A549 (cell line): ENCODE measurements at regions not wholly inside any gene's neighbourhood (a gene's known extent, or its start where the extent isn't known, plus 50 kb on each side); places are given as distances from the start of the nearest gene placed in this dataset.

Experiments
- CTCF ChIP-seq: fragments of >200 bp; sonication (Bioruptor Twin); formaldehyde crosslinking; IDR thresholded peaks from 3 replicates; pipeline ENCODE4 v1.5.1; 2016
- HDAC2 ChIP-seq: fragments of 200-600 bp; sonication (generic); IDR thresholded peaks from 2 replicates; pipeline ENCODE4 v1.6.1; 2016
- POLR2A ChIP-seq: IDR thresholded peaks from 2 replicates; pipeline ENCODE4 v1.6.1; 2012; ENCODE audit warnings: mild to moderate bottlenecking, low read length
- RAD21 ChIP-seq, 2 experiments: fragments of >200 bp in 1 of 2; sonication (Bioruptor Twin) in 1 of 2; formaldehyde crosslinking in 1 of 2; IDR thresholded peaks in 1 of 2; conservative IDR thresholded peaks in 1 of 2; 2 replicates in 1 of 2; 3 replicates in 1 of 2; pipeline ENCODE4 v1.6.1; 2012 to 2018; ENCODE audit warnings: inconsistent platforms in 1 of 2
- USF2 ChIP-seq: fragments of 450-650 bp; IDR thresholded peaks from 2 replicates; pipeline ENCODE4 v1.6.1; 2014; ENCODE audit warnings: antibody characterized with exemption

GRCh38 chr13:112267660-112268059 is 108.5 kb upstream of the SPACA7 start:
- no peak for TF ChIP-seq POLR2A
- TF ChIP-seq CTCF, result no peak
- TF ChIP-seq HDAC2, result no peak
- TF ChIP-seq RAD21 (conservative IDR thresholded peaks at IDR 0.05 in 1 of 2, IDR thresholded peaks at IDR 0.05 in 1 of 2), result no peak
- TF ChIP-seq USF2, result no peak
